Spinal cord (tissue), 1 donor: ENCODE measurements at regions not wholly inside any gene's neighbourhood (a gene's known extent, or its start where the extent isn't known, plus 50 kb on each side); places are given as distances from the start of the nearest gene placed in this dataset. TPM values are rescaled to one million over a fixed set of nuclear protein-coding genes. Genes with fewer than 3 reads are reported as not detected.

Source experiments
- small RNA-seq: library from RNA; depleted of rRNA; stranded (forward); fragments of <200 nt; gene quantifications from one replicate; pipeline ENCODE3, GENCODE V24; 2014; ENCODE audit warnings: low replicate concordance

Small RNA genes lying in the stretch of these regions (small RNA-seq; reads per million reads assigned to genes)
- gene AL121932.1: not detected
